Spleen (tissue), 11 donors: ENCODE measurements at regions not wholly inside any gene's neighbourhood (a gene's known extent, or its start where the extent isn't known, plus 50 kb on each side); places are given as distances from the start of the nearest gene placed in this dataset.

ENCODE experiments used
- DNase-seq: peaks from one replicate; pipeline ENCODE4 v3.0.0-alpha.2; 2020
- H3K27ac ChIP-seq, 8 donors: fragments of 200-600 bp; sonication (generic) in 7 of 8; 1 replicate in 4 of 8; 2 replicates in 4 of 8; pipeline versions ENCODE4 v1.5.0 to v1.8.0; 2016 to 2021; ENCODE audit warnings: inconsistent platforms in 4 of 8, mild to moderate bottlenecking in 4 of 8, moderate library complexity in 1 of 8
- H3K27me3 ChIP-seq, 7 donors: fragments of 200-600 bp; sonication (generic) in 6 of 7; replicated peaks in 1 of 7; 1 replicate in 4 of 7; 2 replicates in 3 of 7; pipeline versions ENCODE4 v1.5.0 to v1.8.0; 2016 to 2021; ENCODE audit warnings: inconsistent platforms in 3 of 7, mild to moderate bottlenecking in 1 of 7
- H3K36me3 ChIP-seq, 6 donors: fragments of 200-600 bp; sonication (generic) in 5 of 6; 1 replicate in 4 of 6; 2 replicates in 2 of 6; pipeline versions ENCODE4 v1.5.0 to v1.8.0; 2016 to 2021; ENCODE audit warnings: inconsistent platforms in 2 of 6
- H3K4me1 ChIP-seq, 6 donors: fragments of 200-600 bp; sonication (generic) in 5 of 6; 1 replicate in 3 of 6; 2 replicates in 3 of 6; pipeline versions ENCODE4 v1.5.0 to v1.8.0; 2016 to 2021; ENCODE audit warnings: inconsistent platforms in 3 of 6
- H3K4me3 ChIP-seq, 8 donors: fragments of 200-600 bp; sonication (generic) in 7 of 8; 1 replicate in 4 of 8; 2 replicates in 4 of 8; pipeline versions ENCODE4 v1.5.0 to v1.8.0; 2016 to 2021; ENCODE audit warnings: inconsistent platforms in 4 of 8, mild to moderate bottlenecking in 4 of 8, moderate library complexity in 2 of 8
- H3K9me3 ChIP-seq, 8 donors: fragments of 200-600 bp; sonication (generic) in 7 of 8; 1 replicate in 4 of 8; 2 replicates in 4 of 8; pipeline versions ENCODE4 v1.5.0 to v1.8.0; 2016 to 2021; ENCODE audit warnings: inconsistent platforms in 4 of 8
- POLR2A ChIP-seq, 3 donors: fragments of 450-650 bp; IDR thresholded peaks; one replicate each; pipeline ENCODE4 v1.5.1; 2017; ENCODE audit warnings: antibody characterized with exemption in 3 of 3, mild to moderate bottlenecking in 1 of 3
- POLR2AphosphoS5 ChIP-seq, 3 donors: sonication (generic); formaldehyde crosslinking; IDR thresholded peaks; one replicate each; pipeline ENCODE4 v1.5.1; 2017; ENCODE audit warnings: antibody characterized with exemption in 3 of 3
- WGBS, 5 donors: extraction: QIAGEN DNeasy Blood & Tissue Kit in 3 of 5; methylation state at CpG; one replicate each; pipeline versions ENCODE4 v1.1.5 to v1.1.7; 2013 to 2018; 5-methylcytosine and 5-hydroxymethylcytosine counted together
- intact Hi-C: fragments of 100-400 bp; cut with DNase I; formaldehyde crosslinking; loops from one replicate; pipeline ENCODE4 v1.15.0; 2023; ENCODE audit warnings: low total_unique reads
- TF ChIP-seq, protein P1 (sequence below), 11 experiments: fragments of 200-600 bp in 7 of 11; fragments of 450-650 bp in 4 of 11; sonication (generic) in 4 of 11; IDR thresholded peaks in 8 of 11; conservative IDR thresholded peaks in 3 of 11; 1 replicate in 7 of 11; 2 replicates in 4 of 11; pipeline versions ENCODE4 v1.4.0 to v1.8.0; 2016 to 2021; ENCODE audit warnings: antibody characterized with exemption in 11 of 11, inconsistent platforms in 4 of 11, mild to moderate bottlenecking in 1 of 11
- donor health status: healthy with polysubstance abuse.
- donor health status: DM: no; HTN: no; CAD: no; lungs with moderate emphysema.
- donor health status: DM: no; HTN: no; CAD: no.
- donor health status: Bipolar disorder and iron deficiency.
- donor health status: healthy.
- donor health status: DM: no; HTN: no; CAD: no.
- donor health status: DM: yes; HTN: yes; CAD: no.

DNA sequence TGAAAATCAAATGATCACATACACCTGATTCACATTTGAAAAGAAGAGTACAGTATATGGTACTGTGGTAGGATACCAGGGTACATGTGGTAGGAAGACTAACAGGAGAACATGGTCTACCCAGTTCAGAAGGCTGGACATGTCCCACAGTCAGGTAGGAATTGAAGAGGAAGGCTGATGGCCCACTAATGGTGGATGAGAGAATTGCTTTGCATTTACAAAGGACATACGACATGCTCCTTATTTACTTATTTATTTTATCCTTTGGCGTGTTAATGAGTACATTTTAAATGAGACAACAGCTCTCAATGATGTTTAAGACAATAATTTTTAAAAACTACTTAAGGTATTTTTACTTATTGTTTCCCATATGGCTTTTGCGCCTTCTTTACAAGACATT is 106.7 kb upstream of the BMP2K start:
- TF ChIP-seq POLR2A (IDR thresholded peaks at IDR 0.05) (no peak), POLR2AphosphoS5 (IDR thresholded peaks at IDR 0.05) (no peak)
- TF ChIP-seq, protein P1, sequence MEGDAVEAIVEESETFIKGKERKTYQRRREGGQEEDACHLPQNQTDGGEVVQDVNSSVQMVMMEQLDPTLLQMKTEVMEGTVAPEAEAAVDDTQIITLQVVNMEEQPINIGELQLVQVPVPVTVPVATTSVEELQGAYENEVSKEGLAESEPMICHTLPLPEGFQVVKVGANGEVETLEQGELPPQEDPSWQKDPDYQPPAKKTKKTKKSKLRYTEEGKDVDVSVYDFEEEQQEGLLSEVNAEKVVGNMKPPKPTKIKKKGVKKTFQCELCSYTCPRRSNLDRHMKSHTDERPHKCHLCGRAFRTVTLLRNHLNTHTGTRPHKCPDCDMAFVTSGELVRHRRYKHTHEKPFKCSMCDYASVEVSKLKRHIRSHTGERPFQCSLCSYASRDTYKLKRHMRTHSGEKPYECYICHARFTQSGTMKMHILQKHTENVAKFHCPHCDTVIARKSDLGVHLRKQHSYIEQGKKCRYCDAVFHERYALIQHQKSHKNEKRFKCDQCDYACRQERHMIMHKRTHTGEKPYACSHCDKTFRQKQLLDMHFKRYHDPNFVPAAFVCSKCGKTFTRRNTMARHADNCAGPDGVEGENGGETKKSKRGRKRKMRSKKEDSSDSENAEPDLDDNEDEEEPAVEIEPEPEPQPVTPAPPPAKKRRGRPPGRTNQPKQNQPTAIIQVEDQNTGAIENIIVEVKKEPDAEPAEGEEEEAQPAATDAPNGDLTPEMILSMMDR (IDR thresholded peaks at IDR 0.05 in 8 of 11, conservative IDR thresholded peaks at IDR 0.05 in 3 of 11) = no peak
- no peak overlapping the region for H3K27ac ChIP-seq
- H3K4me3 ChIP-seq = no peak overlapping the region
- H3K9me3 ChIP-seq = no peaks in the 10 kb centered on the region
- H3K4me1 ChIP-seq = peaks cover 25 to 74% (median 53%) of the 10 kb centered on the region in 6 donors
- intact Hi-C loops = no loop called here
- no peaks in the 10 kb centered on the region for H3K36me3 ChIP-seq
- WGBS, 5 donors = 86 to 95% (median 92%) methylated on average over 3 of the region's 3 CpGs
- H3K27me3 ChIP-seq = no peaks in the 10 kb centered on the region
- DNase-seq = no peak

DNA sequence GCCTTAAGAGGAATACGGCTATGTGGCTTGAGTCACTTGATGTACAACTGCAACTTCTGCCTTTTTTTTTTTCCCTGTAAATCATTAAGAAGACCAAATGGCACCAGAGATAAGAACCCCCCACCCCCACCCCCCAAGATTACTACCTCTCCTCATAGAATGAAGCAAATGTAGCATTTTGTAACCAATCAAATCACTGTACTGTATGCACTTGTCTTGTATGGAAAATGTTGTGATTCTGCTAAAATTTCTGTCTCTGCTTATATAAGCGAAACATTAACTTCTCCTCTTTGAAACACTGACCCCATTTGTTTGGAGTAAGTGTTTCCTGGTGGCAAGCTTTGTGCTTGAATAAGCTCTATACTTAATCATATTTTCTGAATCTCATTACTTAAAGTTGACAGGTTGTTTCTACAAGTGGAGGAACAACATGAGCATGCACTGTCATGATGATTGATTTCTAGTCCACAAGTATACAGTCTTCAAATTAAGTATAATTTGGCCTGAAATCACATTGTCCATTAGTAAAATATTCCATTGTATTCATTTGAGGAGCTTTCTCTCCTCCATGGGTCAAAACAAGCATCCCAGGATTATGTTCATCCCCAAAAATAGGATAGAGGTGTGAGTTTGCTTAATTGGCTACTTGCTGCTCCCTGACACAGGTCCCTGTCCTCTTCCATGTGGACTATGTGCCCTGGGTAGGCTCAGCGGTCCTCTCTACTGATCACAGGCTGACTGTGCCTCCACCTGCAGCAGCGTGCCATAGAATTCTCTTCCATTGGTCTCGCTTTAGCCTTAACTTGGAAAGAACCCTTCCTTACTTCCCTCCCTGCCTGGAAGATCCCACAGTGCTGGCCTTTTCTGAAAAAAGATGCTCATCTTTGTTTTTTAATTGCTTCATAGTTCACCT is 104.0 kb upstream of the BMP2K start:
- TF ChIP-seq, protein P1 (IDR thresholded peaks at IDR 0.05 in 8 of 11, conservative IDR thresholded peaks at IDR 0.05 in 3 of 11) = no peak
- H3K36me3 ChIP-seq = no peaks in the 10 kb centered on the region
- WGBS, 5 donors = 76 to 87% (median 83%) methylated on average over 5 of the region's 5 CpGs

GRCh38 chr4:78673337-78673736 is 102.8 kb upstream of the BMP2K start:
- TF ChIP-seq POLR2A (IDR thresholded peaks at IDR 0.05) (no peak), POLR2AphosphoS5 (IDR thresholded peaks at IDR 0.05) (no peak)
- TF ChIP-seq, protein P1 (IDR thresholded peaks at IDR 0.05 in 8 of 11, conservative IDR thresholded peaks at IDR 0.05 in 3 of 11) = no peak
- H3K27ac ChIP-seq = peak overlapping the region in 4 of 8 donors; percentile 4 to 55 (median 31)
- intact Hi-C loops = no loop called here
- H3K4me1 ChIP-seq = peaks cover 6 to 50% (median 30%) of the 10 kb centered on the region in 6 donors
- H3K27me3 ChIP-seq = no peaks in the 10 kb centered on the region
- WGBS, 5 donors = 70 to 89% (median 83%) methylated on average over 2 of the region's 2 CpGs
- no peak overlapping the region for H3K4me3 ChIP-seq
- DNase-seq = no peak
- no peaks in the 10 kb centered on the region for H3K9me3 ChIP-seq
- no peaks in the 10 kb centered on the region for H3K36me3 ChIP-seq

More for the DNA sequence above, 104.0 kb upstream of the BMP2K start:
- no peaks in the 10 kb centered on the region for H3K27me3 ChIP-seq
- H3K9me3 ChIP-seq = no peaks in the 10 kb centered on the region
- intact Hi-C loops = no loop called here
- H3K4me1 ChIP-seq = peaks cover 17 to 62% (median 41%) of the 10 kb centered on the region in 6 donors
- no peak overlapping the region for H3K4me3 ChIP-seq
- H3K27ac ChIP-seq = peak overlapping the region in 5 of 8 donors; percentile 6 to 55 (median 26)
- no peak for DNase-seq

DNA sequence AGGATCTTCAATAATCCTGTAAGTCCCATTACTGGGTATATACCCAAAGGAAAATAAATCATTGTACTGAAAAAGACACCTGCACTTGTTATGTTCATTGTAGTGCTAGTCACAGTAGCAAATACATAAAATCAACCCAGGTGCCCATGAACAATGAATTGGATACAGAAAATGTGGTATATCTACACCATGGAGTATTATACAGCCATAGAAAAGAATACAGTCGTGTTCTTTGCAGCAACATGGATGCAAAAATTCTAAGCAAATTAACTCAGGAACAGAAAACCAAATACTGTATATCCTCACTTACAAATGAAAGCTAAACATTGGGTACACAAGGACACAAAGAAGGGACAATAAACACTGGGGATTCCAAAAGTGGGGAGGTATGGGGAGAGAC is 100.8 kb upstream of the BMP2K start:
- H3K27me3 ChIP-seq = no peaks in the 10 kb centered on the region
- H3K27ac ChIP-seq = no peak overlapping the region
- intact Hi-C loops = no loop called here
- no peaks in the 10 kb centered on the region for H3K36me3 ChIP-seq
- no peak overlapping the region for H3K4me3 ChIP-seq
- no peak for TF ChIP-seq POLR2A (IDR thresholded peaks at IDR 0.05)
- TF ChIP-seq, protein P1 (IDR thresholded peaks at IDR 0.05 in 8 of 11, conservative IDR thresholded peaks at IDR 0.05 in 3 of 11) = no peak
- TF ChIP-seq POLR2AphosphoS5 (IDR thresholded peaks at IDR 0.05) = no peak
- no peaks in the 10 kb centered on the region for H3K9me3 ChIP-seq
- 86 to 95% (median 94%) methylated on average over 1 of the region's 1 CpG for WGBS, 5 donors
- no peak for DNase-seq
- peaks cover 5 to 33% (median 23%) of the 10 kb centered on the region in 6 donors for H3K4me1 ChIP-seq
